ENCODE measurements at regions not wholly inside any gene's neighbourhood (a gene's known extent, or its start where the extent isn't known, plus 50 kb on each side); places are given as distances from the start of the nearest gene placed in this dataset.

DNA sequence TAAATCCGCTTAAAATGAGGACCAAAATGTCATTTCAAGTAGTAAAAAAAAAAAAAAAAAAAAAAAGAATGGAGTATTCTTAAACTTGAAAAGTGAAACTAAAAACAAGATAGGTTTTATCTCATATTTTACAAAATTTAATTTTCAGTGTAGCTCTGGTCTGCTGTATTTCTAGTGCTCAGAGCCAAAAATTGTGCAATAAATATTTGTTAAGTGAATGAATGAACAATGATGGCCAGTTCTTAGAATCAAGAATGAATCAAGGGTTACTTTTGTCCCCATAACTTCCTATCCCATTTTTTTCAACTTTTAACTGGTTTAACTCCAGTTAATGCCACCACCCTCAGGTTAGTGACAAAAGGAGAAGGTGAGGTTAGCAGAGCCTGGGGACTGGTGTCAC is 214.4 kb downstream of the ABHD5 start:
- no peak for DNase-seq

DNA sequence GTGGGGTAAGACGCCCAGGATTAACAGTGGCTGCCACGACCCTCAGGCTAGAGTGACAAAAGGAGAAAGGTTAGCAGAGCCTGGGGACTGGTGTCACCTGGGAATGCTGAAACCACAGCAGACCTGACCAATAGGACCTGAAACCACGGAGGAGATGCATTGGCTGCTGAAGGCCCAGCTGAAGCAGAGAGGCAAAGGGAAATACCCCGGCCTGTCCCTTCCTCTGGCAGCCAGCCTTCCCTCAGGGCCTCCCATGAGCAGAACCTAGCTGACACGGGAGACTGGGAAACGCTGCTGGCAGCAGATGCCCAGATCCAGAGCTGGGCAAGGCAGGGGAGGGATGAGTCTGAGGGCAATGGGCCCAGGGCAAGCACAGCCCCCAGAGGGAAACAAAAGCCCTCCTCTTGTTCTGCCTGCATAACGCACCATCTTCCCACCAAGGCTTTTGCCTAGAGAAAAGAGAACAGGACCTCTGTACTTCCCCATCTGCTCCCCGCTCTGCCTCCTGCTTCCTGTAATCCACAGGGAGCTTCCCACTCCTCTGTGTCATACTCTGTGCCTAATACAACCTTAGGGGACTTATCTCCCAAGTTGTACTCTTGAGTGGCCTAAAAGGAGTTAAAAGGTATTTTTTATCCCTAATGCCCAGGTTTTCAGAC is 216.2 kb downstream of the ABHD5 start:
- no peak for DNase-seq

DNA sequence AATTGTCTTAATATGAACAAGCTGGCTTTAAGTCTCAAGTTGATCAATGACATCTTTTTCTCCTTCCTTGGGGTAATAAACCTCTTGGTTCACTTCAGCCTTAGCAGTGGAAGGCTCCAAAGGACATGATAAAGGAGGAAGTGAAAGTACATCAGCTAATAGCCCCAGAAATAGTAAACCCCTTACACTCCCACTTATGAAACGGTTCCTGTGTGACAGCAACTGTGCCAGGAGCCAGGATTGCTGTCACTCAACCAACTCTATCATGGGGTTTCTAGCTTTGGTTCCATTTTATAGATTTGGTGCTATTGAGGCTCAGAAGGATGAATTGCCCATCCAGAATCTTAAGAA is 216.7 kb downstream of the ABHD5 start:
- DNase-seq: no peak

DNA sequence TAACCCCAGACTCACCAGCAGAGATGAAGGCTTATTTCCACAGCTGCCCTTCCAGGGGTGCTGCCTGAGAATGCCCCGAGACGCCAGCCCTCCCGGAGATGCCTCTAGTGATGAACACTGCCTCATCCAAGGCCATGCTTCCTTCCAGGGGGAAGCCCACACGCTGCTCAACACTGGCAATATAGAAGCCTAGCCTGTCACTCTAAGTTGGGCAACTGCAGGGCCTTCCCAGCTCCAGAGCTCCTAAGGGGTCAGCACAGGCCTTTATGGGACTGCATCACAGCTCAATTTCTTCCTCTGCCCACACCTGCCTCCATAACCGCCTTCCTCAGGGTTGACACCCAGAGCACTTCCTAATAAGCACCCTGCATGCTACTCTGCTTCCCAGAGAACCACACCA is 217.7 kb downstream of the ABHD5 start:
- no peak for DNase-seq

DNA sequence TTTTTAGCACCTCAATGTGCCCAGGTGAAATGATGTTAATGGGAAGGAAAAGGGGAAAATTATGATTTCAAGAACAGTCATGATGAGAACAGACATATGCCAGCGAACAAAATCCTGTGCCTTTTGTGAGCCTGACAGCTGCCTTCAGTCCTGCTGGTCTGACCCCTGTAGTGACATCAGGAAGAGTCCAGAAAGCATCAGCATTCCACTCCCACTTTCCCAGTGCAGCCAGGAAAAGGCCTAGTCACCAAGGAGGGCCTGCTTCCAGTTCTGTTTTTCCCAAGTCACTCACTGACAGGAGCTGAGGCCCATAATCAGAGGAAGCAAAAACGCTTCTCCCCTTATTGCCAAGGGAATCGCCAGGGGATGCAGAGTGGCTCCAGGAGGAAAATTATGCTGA is 218.4 kb downstream of the ABHD5 start:
- no peak for DNase-seq

DNA sequence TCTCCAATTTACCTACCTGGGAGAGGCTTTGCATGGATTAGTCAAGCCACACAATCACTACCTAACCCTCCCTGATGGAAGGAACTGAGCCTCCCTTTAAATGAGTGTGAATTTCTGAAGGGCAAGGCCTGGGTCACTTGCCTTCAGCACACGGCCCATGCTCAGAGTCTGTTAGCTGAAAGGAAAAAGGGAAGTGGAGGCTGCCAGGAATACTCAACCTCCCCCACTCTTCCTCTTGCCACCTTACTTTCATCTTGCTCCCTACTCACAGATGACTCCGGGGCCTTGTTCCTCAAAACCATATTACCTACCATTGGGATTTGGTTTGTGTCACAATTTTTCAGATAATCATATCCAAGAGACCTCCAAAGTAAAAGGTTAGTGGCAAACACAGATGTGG is 220.0 kb downstream of the ABHD5 start:
- DNase-seq: no peak

DNA sequence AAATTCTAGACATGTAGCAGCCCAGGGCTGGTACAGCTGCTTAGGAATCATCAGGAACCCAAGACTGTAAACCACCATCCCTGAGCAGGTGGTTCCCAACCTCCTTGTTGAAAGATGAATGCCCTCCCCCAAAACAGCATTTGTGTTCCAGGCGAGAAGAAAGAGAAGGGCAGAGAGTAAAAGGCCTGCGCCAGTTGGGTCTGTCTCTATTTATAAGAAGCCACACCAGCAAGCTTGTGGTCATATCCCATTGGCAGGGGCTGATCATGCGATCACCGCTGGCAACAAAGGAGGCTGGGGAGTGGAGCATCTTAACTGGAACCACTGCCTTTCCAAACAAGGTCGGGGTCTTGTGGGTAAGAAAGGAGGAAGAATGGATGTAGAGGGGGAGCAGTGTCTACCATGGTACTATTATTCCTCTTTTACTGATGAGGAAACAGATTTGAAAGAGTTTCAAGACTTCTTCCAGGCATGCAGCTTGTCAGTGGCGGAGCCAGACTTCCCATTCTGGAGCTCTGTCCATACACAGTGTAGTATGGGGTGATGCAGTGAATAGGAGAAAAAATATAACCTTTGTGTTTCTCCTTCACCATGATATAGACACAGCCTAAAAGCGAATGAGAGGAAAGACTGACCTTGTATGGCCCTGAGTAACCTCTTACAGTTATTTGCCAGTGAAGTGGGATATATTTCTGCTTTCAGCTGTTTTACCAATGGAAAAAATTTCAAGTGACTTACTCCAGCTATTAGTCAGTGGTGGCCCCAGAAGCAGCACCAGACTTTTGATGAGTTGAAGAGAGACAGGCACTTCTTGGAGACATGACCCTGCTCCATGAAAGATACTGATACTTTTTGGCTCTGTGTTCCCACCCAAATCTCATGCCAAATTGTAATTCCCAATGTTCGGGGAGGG is 222.6 kb downstream of the ABHD5 start:
- DNase-seq: no peak

DNA sequence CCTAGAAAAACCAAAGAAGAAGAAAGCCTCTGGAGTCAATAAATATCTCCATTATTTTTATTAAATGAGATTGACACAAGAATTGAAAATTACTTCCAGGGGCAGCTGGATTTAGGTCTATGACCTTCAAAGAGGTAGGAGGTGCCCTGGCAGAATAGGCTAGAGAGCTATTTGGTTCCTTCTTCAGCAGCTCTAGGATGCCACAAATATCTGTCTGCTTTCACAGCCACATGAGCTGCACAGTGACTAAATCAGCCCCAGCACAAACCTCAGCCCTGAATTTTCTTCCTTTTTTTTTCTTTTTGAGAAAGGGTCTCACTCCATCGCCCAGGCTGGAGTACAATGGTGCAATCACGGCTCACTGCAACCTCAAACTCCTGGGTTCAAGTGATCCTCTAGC is 223.5 kb downstream of the ABHD5 start:
- DNase-seq: no peak

DNA sequence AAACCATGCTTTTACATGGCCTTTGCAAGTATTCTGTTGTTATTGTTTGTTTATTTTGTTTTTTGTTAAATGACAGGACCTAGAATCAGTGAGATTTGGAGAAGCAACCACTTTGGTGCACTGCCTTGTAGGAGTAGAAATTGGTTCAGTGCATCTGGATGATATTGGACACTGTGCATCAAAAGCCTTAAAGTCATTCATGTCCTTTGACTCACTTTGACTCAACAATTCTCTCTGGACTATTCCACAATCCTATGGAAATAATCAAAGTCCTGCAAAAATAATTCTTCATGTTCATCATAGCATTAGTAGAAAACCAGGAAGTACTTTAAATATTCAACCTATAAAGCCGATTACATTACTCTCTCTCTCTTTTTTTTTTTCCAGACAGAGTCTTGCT is 224.8 kb downstream of the ABHD5 start:
- no peak for DNase-seq

DNA sequence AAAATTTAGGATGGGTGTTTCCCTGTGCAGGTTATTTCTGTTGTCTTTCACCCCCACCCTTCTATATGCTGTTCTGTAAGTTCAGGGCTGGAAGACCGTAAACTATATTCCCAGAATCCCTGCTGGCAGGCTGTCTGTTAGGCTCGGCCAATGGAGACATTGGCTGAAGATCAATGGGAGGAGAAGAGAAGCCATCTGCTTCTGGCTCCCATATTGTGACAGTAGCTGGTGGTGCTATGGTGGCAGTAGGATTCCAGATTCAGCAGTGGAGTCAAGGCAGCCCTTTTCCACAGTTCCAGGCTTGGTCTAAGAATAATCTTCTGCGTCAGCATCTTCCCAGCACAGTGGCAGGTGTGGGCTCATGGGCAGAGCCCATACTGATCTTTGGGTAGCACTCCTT is 226.6 kb downstream of the ABHD5 start:
- no peak for DNase-seq

DNA sequence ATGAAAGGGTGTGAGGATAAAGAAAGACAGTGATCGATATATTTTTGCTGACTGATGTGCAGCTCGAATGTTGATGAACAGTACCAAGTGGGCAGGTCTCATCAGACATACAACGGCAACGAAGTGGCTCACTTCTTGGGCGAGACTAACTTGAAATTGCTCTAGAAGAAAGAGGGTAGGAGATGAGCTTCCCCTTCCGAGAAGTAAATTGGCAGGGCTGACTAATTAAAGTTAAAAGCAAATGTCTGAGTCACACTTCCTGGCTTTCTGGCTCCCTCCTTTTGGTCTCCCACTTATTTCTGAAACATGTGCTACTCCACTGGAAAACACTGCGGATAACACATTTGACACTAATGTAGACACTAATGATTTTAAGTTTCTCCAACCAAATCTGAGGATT is 228.3 kb downstream of the ABHD5 start:
- DNase-seq: no peak

DNA sequence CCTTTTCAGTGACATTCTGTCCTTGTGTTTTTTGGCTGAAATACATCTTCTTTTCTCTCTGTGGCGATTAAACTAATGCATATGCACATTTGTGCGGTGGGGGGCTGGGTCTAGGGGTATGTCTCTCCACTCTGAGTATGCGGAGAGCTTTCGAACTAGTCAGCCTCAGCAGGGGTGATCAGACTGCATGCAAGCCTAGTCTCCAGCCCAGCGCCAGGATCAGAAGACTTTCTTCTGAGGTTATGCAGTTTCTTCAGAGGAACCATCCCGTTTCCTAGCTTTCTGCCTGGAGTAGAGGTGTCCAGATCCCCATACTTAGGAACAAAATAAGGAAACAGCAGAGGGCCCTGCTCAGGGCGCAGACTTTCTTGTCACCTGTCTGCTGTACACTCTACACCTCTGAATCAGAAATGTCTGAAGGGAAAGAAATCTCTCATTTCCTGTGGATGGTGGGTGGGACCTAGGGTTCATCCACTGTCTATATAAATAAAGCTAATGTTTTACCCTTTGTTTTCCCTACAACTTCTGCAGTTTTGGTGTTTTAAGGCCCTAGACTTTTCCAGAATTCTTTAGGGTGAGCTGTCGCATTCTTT is 230.4 kb downstream of the ABHD5 start:
- DNase-seq: no peak

DNA sequence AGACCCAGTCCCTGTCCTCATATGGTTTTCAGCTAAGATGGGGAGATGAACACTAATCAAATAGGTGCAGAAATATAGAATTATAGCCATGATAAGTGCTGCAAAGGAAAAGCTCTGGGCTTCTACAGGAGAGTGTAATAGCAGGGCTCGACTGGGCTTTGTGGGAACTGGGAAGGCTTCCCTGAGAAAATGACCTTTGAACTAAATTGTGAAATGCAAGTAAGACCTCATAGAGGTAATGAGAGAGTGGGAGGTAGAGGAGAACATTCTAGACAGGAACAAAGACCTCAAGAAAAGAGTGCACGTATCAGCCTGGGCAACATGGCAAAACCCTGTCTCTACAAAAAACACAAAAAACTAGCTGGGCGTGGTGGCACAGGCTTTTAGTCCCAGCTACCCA is 231.6 kb downstream of the ABHD5 start:
- DNase-seq: no peak

DNA sequence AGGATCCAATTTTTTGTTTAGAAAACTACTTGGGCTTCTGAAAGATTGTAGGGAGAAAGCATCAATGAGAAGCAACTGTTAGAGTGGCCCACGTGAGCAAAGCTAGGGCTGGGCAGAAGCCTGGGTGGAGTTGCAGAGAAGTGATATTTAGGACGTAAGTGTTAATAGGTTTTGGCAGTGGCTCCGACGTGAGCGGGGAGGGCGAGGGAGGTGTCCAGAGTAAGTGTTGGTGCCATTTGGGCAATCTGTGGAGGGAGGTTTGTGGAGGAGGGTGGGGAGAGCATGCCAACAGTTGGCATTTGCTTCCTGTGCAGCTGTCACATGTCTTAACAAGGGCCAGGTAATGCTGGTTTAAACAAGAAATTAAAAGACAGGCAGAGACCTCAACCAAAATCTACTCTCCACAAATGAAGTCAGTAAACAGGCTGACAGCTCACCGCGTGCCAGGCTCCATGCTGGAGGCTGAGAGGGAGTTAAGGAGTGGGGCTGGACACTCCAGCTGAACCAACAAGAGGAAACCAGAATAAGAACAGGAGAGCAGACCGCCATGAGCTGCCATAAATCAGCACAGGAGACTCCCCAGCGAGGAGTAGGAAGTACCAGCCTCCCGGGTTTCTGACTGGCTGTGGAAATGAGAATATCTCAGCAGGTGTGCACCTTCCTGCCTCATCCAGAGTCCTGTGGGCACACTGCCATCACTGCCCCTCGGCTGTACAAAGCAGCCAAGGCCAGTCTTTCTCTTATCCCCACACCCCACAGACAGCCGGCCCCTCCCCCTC is 232.6 kb downstream of the ABHD5 start:
- no peak for DNase-seq

DNA sequence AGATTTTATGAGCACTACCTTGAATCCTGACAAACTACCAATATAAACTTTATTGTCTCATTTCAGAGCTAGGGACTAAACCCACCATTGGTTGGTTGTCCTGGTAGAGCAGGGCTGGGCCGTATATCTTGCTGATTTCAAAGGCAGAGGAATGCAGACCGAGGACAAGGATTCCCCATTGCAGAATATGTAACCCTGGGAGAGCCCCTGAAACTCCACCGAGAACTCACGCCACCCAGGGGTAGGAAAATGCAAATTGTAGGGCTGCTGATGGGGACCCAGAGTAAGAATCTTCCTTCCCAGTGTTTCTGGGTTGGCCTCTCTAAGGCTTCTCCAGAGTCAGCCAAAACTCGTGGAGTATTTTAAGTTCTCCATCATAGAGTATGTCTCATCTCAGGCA is 235.3 kb downstream of the ABHD5 start:
- DNase-seq: no peak

DNA sequence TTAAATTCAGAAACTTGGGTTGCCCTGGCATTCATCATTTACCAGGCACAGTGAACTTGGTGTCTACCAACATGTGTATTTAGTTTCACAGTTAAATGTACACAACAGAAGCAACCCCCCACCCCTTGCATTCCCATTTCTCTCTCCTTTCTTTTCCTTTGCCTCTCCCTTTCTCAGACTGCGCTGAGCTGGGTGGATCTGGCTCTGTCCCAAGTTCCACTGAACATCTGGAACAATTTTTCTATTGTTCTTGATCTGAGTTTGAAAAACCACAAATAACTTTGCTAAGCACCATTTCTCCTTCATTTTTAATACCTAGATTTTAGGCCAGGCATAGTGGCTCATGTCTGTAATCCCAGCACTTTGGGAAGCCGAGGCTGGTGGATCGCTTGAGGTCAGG is 242.2 kb downstream of the ABHD5 start:
- no peak for DNase-seq

DNA sequence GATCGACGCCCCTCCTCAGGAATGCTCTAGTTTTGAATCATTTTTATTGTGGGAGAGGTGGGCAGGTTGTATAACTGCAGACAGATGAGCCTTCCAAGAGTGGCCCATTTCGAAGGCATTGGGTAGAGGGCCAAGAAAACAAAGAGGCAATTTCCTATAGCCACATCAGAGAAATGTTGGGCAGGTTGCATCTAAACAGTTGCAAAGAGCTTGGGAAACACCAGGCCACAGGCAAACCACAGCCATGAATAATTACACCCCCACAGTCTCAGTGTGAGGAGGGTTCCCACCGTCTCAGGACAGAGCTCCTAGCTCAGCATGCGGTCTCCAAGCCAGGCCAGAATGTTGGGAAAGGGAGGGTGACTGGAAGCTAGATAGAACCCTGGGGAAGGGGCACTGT is 257.3 kb downstream of the ABHD5 start:
- no peak for DNase-seq

DNA sequence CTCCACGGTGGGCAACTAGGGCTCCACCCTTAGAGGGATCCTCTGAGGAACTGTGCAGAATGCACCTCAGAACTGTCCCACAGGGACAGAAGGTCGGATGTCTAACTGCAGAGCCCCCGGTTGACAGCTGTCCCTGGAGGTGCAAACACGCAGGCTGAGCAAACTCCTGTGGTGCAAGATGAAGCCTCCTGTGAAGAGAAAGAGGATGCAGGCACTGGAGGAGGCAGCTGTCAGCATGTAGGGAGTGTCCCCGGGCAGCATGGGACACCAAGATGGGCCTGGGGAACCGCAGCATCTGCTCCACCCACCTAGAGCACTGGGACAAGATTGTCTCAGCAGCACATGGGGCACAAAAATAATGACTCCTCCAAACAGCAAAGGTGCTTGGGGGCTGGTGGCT is 258.9 kb downstream of the ABHD5 start:
- no peak for DNase-seq

DNA sequence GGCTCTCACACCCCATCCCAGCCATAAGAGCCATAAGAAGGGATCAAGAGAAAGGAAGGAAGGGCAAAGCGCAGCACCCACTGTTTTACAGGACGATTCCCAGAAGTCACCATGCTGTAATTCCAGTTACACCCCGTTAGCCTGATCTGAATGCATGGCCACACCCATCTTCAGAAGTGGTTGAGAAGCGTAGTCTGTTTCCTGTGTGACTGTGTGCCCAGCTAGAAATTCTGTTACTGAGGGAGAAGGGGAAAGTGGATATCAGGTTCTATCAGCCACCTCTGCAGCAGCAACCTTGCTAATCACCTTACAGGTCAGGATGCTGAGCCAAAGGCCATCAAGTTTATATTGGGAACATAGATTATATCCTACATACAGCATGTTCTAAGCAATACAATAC is 260.0 kb downstream of the ABHD5 start:
- DNase-seq: no peak

DNA sequence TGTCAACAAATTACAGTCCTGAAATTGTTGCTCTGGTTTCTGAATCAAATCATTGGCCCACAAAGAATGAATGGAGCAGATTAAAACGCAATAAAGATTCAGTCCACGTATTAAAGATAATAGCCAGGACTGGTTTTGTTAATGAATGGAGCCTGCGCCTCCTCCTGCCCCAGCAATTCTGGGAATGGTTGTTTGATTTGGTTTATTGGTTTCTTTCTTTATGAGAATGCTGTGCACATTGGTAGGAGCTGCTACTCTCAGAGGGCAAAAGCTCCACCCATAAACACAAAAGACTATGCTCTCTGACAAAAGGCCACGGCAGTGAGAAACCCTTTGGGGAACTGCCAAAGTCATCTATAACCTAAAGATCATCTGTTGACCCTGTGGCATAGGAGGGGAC is 261.1 kb downstream of the ABHD5 start:
- DNase-seq: no peak

DNA sequence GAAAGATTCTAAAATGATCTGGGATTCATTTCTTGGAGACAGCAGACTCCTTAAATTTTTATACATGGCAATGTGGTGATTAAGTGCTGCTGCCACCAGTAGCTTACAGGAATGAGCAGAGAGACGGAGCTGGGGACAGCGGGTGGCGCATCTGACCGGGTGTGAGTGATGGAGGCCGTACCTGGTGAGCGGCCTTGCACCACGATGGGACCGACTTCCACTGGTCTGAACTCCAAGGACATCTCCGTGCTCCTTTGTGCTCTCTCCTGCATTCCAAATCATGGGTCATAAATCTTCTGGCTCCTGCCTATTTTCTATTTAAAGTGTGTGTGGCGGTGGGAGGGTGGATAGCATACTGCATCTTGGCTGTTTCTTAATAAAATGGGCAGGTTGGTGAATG is 262.6 kb downstream of the ABHD5 start:
- DNase-seq: no peak

DNA sequence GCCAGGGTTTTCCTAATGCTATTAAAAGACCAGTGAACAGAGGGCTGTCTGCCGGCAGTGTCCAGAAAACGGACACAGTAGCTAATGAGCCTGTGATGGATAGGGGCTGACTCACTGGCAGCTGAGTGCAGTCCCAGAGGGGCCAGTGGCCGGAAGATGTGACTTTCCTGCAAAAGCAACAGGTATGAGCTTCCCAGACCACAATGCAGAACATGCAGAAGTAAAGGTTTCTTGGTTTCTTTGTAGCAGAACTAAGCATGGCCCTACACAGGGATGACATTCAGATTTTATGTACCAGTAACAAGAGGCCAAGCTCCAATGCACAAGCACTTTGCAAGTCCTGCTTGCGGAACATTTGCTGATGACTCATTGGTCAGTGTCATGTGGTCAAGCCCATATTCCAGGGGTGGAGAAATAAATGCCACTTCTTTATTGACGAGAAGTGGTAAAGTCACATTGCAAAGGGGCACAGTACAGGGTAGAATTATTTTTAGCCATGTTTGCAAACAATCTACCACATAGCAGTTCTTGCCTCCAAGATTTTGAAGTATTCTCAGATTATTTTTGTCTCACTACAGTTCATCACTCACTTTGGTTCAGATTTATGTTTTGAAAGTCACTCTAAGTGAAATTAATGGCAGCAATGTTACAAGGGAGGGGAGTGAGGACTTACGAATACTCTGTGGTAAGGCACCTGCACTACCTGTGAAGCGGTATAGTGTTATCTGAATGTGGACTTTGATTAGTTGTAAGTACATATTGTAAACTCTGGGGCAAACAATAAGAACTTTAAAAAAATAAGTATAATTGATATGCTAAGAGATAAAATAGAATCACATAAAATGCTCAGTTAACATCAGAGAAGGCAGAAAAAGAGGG is 263.3 kb downstream of the ABHD5 start:
- no peak for DNase-seq

DNA sequence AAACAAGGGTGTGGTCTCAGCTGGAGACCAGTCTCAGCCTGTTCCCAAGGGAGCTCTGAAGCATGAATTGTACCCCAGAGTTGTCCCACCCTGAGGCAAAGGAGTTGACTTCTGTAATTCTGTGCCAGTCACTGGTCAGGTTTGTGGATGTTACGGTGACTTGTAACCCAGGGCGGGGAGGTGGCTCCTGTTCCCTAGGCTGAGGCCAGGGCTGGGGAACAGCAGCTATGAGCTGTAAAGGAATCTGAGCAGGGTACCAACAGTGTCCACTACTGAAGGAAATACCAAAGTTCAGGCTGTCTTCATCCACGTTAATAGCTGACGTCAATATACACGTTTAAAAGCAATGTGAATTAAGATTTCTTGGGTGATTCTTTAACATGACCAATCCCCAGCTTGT is 266.2 kb downstream of the ABHD5 start:
- DNase-seq: no peak
